Suprapubic skin (tissue), 4 donors: ENCODE measurements at regions not wholly inside any gene's neighbourhood (a gene's known extent, or its start where the extent isn't known, plus 50 kb on each side); places are given as distances from the start of the nearest gene placed in this dataset.

Experiments
- DNase-seq, 2 donors: peaks; one replicate each; pipeline ENCODE4 v3.0.0-alpha.2; 2019; ENCODE audit warnings: low spot score in 2 of 2
- H3K27ac ChIP-seq: fragments of 200-600 bp; sonication (generic); one replicate; pipeline ENCODE4 v1.5.1; 2019
- H3K27me3 ChIP-seq: fragments of 200-600 bp; sonication (generic); one replicate; pipeline ENCODE4 v1.5.1; 2019
- H3K36me3 ChIP-seq: fragments of 200-600 bp; sonication (generic); one replicate; pipeline ENCODE4 v1.5.1; 2019
- H3K4me1 ChIP-seq: fragments of 200-600 bp; sonication (generic); one replicate; pipeline ENCODE4 v1.5.1; 2019
- H3K4me3 ChIP-seq: fragments of 200-600 bp; sonication (generic); one replicate; pipeline ENCODE4 v1.5.1; 2019; ENCODE audit warnings: mild to moderate bottlenecking
- H3K9me3 ChIP-seq: fragments of 200-600 bp; sonication (generic); one replicate; pipeline ENCODE4 v1.5.1; 2019
- EP300 ChIP-seq: sonication (generic); formaldehyde crosslinking; IDR thresholded peaks from one replicate; pipeline ENCODE4 v1.6.1; 2017; ENCODE audit warnings: antibody characterized with exemption
- POLR2A ChIP-seq, 2 donors: fragments of 450-650 bp; IDR thresholded peaks; one replicate each; pipeline ENCODE4 v1.6.1; 2017; ENCODE audit warnings: antibody characterized with exemption in 2 of 2, mild to moderate bottlenecking in 2 of 2, moderate library complexity in 2 of 2
- POLR2AphosphoS5 ChIP-seq, 3 donors: sonication (generic); formaldehyde crosslinking; IDR thresholded peaks; one replicate each; pipeline ENCODE4 v1.6.1; 2017; ENCODE audit warnings: antibody characterized with exemption in 3 of 3
- WGBS: methylation state at CpG from one replicate; pipeline ENCODE4 v1.1.5; 2018; 5-methylcytosine and 5-hydroxymethylcytosine counted together
- TF ChIP-seq, protein P1 (sequence below), 2 donors: fragments of 200-600 bp in 1 of 2; fragments of 450-650 bp in 1 of 2; sonication (generic) in 1 of 2; IDR thresholded peaks; one replicate each; pipeline ENCODE4 v1.5.1; 2016 to 2019; ENCODE audit warnings: antibody characterized with exemption in 2 of 2, mild to moderate bottlenecking in 1 of 2, moderate library complexity in 1 of 2

DNA sequence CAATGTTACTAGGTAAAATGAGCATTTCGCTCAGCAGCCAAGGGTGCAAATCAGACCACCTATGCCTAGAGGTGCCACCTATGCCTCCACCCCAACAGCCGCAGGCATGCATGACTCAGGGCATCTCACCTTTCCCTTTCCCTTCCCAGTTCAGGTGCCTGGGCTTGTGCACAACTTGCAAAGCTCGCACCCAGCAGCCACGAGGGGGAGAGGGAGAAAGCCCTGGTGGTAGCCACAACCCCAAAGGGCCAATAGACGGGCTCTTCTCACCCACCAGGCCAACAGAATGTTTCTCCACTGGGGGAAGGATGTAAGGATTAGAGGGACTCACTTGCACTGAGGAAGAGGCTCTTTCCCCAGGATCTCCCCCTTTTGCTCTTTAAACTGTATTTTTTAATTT, 462.3 kb upstream of the PCDH15 start:
- TF ChIP-seq POLR2A (IDR thresholded peaks at IDR 0.05): no peak

DNA sequence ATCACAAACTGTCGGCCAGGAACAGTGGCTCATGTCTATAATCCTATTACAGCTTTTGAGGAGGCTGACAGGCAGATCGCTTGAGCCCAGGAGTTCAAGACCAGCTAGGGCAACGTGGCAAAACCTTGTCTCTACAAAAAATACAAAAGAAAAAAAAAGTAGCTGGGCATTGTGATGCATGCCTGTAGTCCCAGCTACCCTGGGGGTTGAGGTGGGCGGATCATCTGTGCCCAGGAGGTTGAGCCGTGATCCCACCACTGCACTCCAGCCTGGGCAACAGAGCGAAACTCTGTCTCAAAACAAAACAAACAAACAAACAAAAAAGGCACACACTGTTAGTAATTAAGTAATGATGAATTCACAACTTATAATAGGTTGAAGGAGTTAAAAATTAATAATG, 441.5 kb upstream of the PCDH15 start:
- H3K36me3 ChIP-seq: no peaks in the 10 kb centered on the region
- DNase-seq: no peak
- 69% methylated on average over 6 of the region's 6 CpGs for WGBS
- H3K4me3 ChIP-seq: no peak overlapping the region
- TF ChIP-seq EP300 (no peak), POLR2AphosphoS5 (IDR thresholded peaks at IDR 0.05) (no peak), POLR2A (IDR thresholded peaks at IDR 0.05) (no peak)
- TF ChIP-seq, protein P1, sequence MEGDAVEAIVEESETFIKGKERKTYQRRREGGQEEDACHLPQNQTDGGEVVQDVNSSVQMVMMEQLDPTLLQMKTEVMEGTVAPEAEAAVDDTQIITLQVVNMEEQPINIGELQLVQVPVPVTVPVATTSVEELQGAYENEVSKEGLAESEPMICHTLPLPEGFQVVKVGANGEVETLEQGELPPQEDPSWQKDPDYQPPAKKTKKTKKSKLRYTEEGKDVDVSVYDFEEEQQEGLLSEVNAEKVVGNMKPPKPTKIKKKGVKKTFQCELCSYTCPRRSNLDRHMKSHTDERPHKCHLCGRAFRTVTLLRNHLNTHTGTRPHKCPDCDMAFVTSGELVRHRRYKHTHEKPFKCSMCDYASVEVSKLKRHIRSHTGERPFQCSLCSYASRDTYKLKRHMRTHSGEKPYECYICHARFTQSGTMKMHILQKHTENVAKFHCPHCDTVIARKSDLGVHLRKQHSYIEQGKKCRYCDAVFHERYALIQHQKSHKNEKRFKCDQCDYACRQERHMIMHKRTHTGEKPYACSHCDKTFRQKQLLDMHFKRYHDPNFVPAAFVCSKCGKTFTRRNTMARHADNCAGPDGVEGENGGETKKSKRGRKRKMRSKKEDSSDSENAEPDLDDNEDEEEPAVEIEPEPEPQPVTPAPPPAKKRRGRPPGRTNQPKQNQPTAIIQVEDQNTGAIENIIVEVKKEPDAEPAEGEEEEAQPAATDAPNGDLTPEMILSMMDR (IDR thresholded peaks at IDR 0.05): no peak
- no peaks in the 10 kb centered on the region for H3K27me3 ChIP-seq
- H3K27ac ChIP-seq: no peak overlapping the region
- no peaks in the 10 kb centered on the region for H3K9me3 ChIP-seq
- no peaks in the 10 kb centered on the region for H3K4me1 ChIP-seq

More for the DNA sequence above, 462.3 kb upstream of the PCDH15 start:
- Histone ChIP-seq H3K36me3 (no peaks in the 10 kb centered on the region), H3K4me1 (no peaks in the 10 kb centered on the region), H3K27me3 (no peaks in the 10 kb centered on the region), H3K9me3 (no peaks in the 10 kb centered on the region), H3K4me3 (no peak overlapping the region), H3K27ac (no peak overlapping the region)
- WGBS: 78% methylated on average over 5 of the region's 5 CpGs
- DNase-seq: no peak

DNA sequence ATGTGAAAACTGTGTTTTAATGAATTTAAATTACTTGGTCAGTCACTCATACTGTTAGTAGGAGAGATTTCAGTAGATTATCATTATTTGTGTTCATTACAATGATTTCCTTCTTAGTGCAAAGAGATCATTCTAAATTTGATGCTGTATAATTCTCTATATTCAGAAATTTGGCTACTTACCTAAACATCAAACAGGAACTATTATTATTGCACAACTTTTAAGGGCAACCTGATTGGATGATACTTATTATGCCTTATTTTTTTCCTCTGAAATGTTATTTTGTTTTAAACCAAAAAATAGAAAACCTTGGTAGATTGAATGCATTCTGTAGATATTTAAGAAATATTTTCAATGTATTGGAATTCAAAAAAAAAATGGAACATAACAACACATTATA, 436.4 kb upstream of the PCDH15 start:
- no peaks in the 10 kb centered on the region for H3K4me1 ChIP-seq
- DNase-seq: no peak
- H3K9me3 ChIP-seq: no peaks in the 10 kb centered on the region
- no peak overlapping the region for H3K27ac ChIP-seq
- H3K36me3 ChIP-seq: no peaks in the 10 kb centered on the region
- no peaks in the 10 kb centered on the region for H3K27me3 ChIP-seq
- H3K4me3 ChIP-seq: no peak overlapping the region
- TF ChIP-seq EP300 (no peak), POLR2A (IDR thresholded peaks at IDR 0.05) (no peak), POLR2AphosphoS5 (IDR thresholded peaks at IDR 0.05) (no peak)
- TF ChIP-seq, protein P1 (IDR thresholded peaks at IDR 0.05): no peak

DNA sequence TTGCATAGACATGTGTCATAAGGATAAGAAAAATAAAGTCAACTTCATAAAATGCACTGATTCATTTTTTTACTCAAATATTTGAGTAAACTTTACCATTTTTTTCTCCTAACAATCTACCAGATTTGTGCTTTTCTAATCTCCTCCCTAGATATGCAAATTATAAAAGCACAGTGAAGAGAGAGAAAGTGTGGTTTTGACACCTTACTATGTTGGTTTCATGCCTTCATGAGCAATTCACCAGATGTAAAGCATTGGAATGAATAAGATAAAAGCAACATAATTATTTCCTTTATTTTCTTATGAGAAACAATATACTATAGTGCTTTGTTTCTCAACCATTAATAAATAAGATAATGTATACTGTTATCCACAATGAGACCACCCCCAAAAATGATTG, 432.5 kb upstream of the PCDH15 start:
- no peaks in the 10 kb centered on the region for H3K4me1 ChIP-seq
- no peaks in the 10 kb centered on the region for H3K9me3 ChIP-seq
- H3K36me3 ChIP-seq: no peaks in the 10 kb centered on the region
- no peak for TF ChIP-seq POLR2A (IDR thresholded peaks at IDR 0.05)
- TF ChIP-seq, protein P1 (IDR thresholded peaks at IDR 0.05): no peak
- TF ChIP-seq POLR2AphosphoS5 (IDR thresholded peaks at IDR 0.05): no peak
- no peak for TF ChIP-seq EP300
- no peak overlapping the region for H3K4me3 ChIP-seq
- H3K27ac ChIP-seq: no peak overlapping the region
- H3K27me3 ChIP-seq: no peaks in the 10 kb centered on the region
- no peak for DNase-seq

DNA sequence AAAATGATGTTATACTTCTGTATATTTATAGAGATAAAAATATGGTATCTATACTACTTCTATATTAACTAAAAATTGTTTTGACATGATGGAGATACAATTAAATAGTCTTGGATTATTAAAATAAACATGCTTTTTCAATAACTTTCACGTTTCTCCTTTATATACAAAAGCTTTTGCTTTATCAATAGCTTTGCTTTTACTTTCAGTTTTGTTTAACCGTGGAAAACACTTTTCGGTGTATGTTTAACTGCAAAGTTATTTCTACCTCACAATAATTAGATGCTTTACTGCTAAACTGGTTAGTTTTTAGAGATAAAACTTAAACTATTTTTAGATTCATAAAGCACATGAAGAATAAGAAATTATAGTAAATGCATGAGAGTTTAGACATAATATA, 432.1 kb upstream of the PCDH15 start:
- H3K4me1 ChIP-seq: no peaks in the 10 kb centered on the region
- no peaks in the 10 kb centered on the region for H3K36me3 ChIP-seq
- TF ChIP-seq POLR2AphosphoS5 (IDR thresholded peaks at IDR 0.05) (no peak), EP300 (no peak), POLR2A (IDR thresholded peaks at IDR 0.05) (no peak)
- TF ChIP-seq, protein P1 (IDR thresholded peaks at IDR 0.05): no peak
- no peak overlapping the region for H3K27ac ChIP-seq
- no peaks in the 10 kb centered on the region for H3K27me3 ChIP-seq
- 65% methylated on average over 3 of the region's 3 CpGs for WGBS
- H3K4me3 ChIP-seq: no peak overlapping the region
- H3K9me3 ChIP-seq: no peaks in the 10 kb centered on the region
- no peak for DNase-seq

DNA sequence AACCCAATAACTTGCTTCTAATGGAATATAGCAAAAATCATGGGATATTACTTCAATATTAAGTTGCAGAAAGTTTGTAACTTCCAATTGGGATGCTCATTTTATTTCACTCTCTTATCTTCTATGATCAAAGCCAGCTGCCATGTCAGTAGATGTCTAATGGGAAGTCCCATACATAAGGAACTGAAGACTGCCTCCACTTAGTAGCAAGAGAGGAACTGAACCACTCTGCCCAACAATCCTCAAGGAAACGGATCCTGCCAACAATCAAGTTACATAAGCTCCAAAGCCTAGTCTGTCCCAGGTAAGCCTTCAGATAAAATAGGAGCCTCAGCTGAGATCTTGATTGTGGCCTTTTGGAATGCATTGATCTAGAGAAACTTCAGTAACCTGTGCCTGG, 431.5 kb upstream of the PCDH15 start:
- Histone ChIP-seq H3K9me3 (no peaks in the 10 kb centered on the region), H3K4me3 (no peak overlapping the region), H3K27me3 (no peaks in the 10 kb centered on the region), H3K36me3 (no peaks in the 10 kb centered on the region), H3K4me1 (no peaks in the 10 kb centered on the region), H3K27ac (no peak overlapping the region)
- no peak for DNase-seq
- WGBS: 50% methylated on average over 1 of the region's 1 CpG
- TF ChIP-seq POLR2AphosphoS5 (IDR thresholded peaks at IDR 0.05): no peak
- no peak for TF ChIP-seq POLR2A (IDR thresholded peaks at IDR 0.05)
- no peak for TF ChIP-seq EP300
- TF ChIP-seq, protein P1 (IDR thresholded peaks at IDR 0.05): no peak
